ENCODE measurements at regions not wholly inside any gene's neighbourhood (a gene's known extent, or its start where the extent isn't known, plus 50 kb on each side); places are given as distances from the start of the nearest gene placed in this dataset.

- no peak for TF ChIP-seq JUN (IDR thresholded peaks at IDR 0.05; ENCODE audit: low read depth, low read length)
- TF ChIP-seq CBX5 (IDR thresholded peaks at IDR 0.05; ENCODE audit: low read depth, low read length): no peak
- TF ChIP-seq CHD2 (IDR thresholded peaks at IDR 0.05; ENCODE audit: low read length): no peak
- TF ChIP-seq HDAC6 (IDR thresholded peaks at IDR 0.05; ENCODE audit: low read depth, low read length): no peak
- TF ChIP-seq YY1 (IDR thresholded peaks at IDR 0.05; ENCODE audit: low read depth, low read length): no peak
- TF ChIP-seq POLR2A (IDR thresholded peaks at IDR 0.05; ENCODE audit: control extremely low read depth in 1 of 2, low read depth in 2 of 2, low read length in 2 of 2): no peak
- TF ChIP-seq JUND (IDR thresholded peaks at IDR 0.05; ENCODE audit: low read length): no peak
- TF ChIP-seq CHD1 (IDR thresholded peaks at IDR 0.05; ENCODE audit: low read depth, low read length): no peak
- no peak for TF ChIP-seq CEBPB (IDR thresholded peaks at IDR 0.05; ENCODE audit: low read depth, low read length)
- no peak for TF ChIP-seq CHD7 (IDR thresholded peaks at IDR 0.05; ENCODE audit: insufficient replicate concordance, low read length)
Observed at GRCh38 chr4:184893801-184894571, 68.2 kb upstream of the ACSL1 start (continued).

Data from H1 (cell line).